ENCODE measurements at regions not wholly inside any gene's neighbourhood (a gene's known extent, or its start where the extent isn't known, plus 50 kb on each side); places are given as distances from the start of the nearest gene placed in this dataset.

GRCh38 chr1:104092698-104093097 lies 343.0 kb downstream of the AMY1C start:
- H3K36me3 ChIP-seq = no peaks in the 10 kb centered on the region
- no peaks in the 10 kb centered on the region for H3K9me3 ChIP-seq (replicated peaks)
- intact Hi-C loops (cut with micrococcal nuclease) = no loop called here
- no peak for DNase-seq
- no peak for TF ChIP-seq CTCF (IDR thresholded peaks at IDR 0.05; ENCODE audit: borderline replicate concordance)
- H3K4me3 ChIP-seq = no peak overlapping the region
- no peaks in the 10 kb centered on the region for H3K4me1 ChIP-seq
- H3K27me3 ChIP-seq (ENCODE audit: low read depth) = no peaks in the 10 kb centered on the region
- H3K27ac ChIP-seq (replicated peaks) = no peak overlapping the region

GRCh38 chr1:104098837-104099236 lies 349.1 kb downstream of the AMY1C start:
- no peak for TF ChIP-seq CTCF (IDR thresholded peaks at IDR 0.05; ENCODE audit: borderline replicate concordance)
- intact Hi-C loops (cut with micrococcal nuclease) = no loop called here
- no peak overlapping the region for H3K27ac ChIP-seq (replicated peaks)
- no peak for DNase-seq
- H3K27me3 ChIP-seq (ENCODE audit: low read depth) = no peaks in the 10 kb centered on the region
- H3K4me1 ChIP-seq = no peaks in the 10 kb centered on the region
- no peak overlapping the region for H3K4me3 ChIP-seq
- no peaks in the 10 kb centered on the region for H3K9me3 ChIP-seq (replicated peaks)
- no peaks in the 10 kb centered on the region for H3K36me3 ChIP-seq

GRCh38 chr1:104100115-104100514 lies 350.4 kb downstream of the AMY1C start:
- H3K4me1 ChIP-seq = no peaks in the 10 kb centered on the region
- no peak overlapping the region for H3K27ac ChIP-seq (replicated peaks)
- no peaks in the 10 kb centered on the region for H3K36me3 ChIP-seq
- no peak overlapping the region for H3K4me3 ChIP-seq
- H3K9me3 ChIP-seq (replicated peaks) = no peaks in the 10 kb centered on the region
- no peaks in the 10 kb centered on the region for H3K27me3 ChIP-seq (ENCODE audit: low read depth)
- intact Hi-C loops (cut with micrococcal nuclease) = no loop called here
- no peak for TF ChIP-seq CTCF (IDR thresholded peaks at IDR 0.05; ENCODE audit: borderline replicate concordance)
- DNase-seq = no peak

- Histone ChIP-seq H3K4me1 (no peaks in the 10 kb centered on the region), H3K4me3 (no peak overlapping the region), H3K9me3 (replicated peaks) (no peaks in the 10 kb centered on the region), H3K27me3 (ENCODE audit: low read depth) (no peaks in the 10 kb centered on the region), H3K36me3 (no peaks in the 10 kb centered on the region), H3K27ac (replicated peaks) (no peak overlapping the region)
- no peak for DNase-seq
- intact Hi-C loops (cut with micrococcal nuclease) = no loop called here
- TF ChIP-seq CTCF (IDR thresholded peaks at IDR 0.05; ENCODE audit: borderline replicate concordance) = no peak
Measured at GRCh38 chr1:104105465-104105864, 355.8 kb downstream of the AMY1C start.

GRCh38 chr1:104120525-104120924 lies 370.8 kb downstream of the AMY1C start:
- Histone ChIP-seq H3K27me3 (ENCODE audit: low read depth) (no peaks in the 10 kb centered on the region), H3K36me3 (no peaks in the 10 kb centered on the region), H3K4me1 (no peaks in the 10 kb centered on the region), H3K27ac (replicated peaks) (no peak overlapping the region), H3K9me3 (replicated peaks) (no peaks in the 10 kb centered on the region), H3K4me3 (no peak overlapping the region)
- DNase-seq = no peak
- intact Hi-C loops (cut with micrococcal nuclease) = no loop called here
- no peak for TF ChIP-seq CTCF (IDR thresholded peaks at IDR 0.05; ENCODE audit: borderline replicate concordance)

GRCh38 chr1:104121271-104121670 lies 371.6 kb downstream of the AMY1C start:
- TF ChIP-seq CTCF (IDR thresholded peaks at IDR 0.05; ENCODE audit: borderline replicate concordance) = no peak
- no peaks in the 10 kb centered on the region for H3K36me3 ChIP-seq
- H3K4me1 ChIP-seq = no peaks in the 10 kb centered on the region
- H3K27ac ChIP-seq (replicated peaks) = no peak overlapping the region
- no peaks in the 10 kb centered on the region for H3K27me3 ChIP-seq (ENCODE audit: low read depth)
- no peak for DNase-seq
- no peak overlapping the region for H3K4me3 ChIP-seq
- no peaks in the 10 kb centered on the region for H3K9me3 ChIP-seq (replicated peaks)
- intact Hi-C loops (cut with micrococcal nuclease) = no loop called here

Measured in left ventricle myocardium inferior (tissue), 1 donor.